Activated B cell treated with CpG ODN at 0.5 μM for 24 hours (primary cell): ENCODE measurements at regions not wholly inside any gene's neighbourhood (a gene's known extent, or its start where the extent isn't known, plus 50 kb on each side); places are given as distances from the start of the nearest gene placed in this dataset.

Experiments
- ATAC-seq: fragments of 200-7000 bp; cut with Tn5 transposase; one replicate; pipeline ENCODE4 v1.10.0; 2021; ENCODE audit warnings: low read depth, mild to moderate bottlenecking, moderate library complexity
- CTCF ChIA-PET: fragments of 350-600 bp; sonication (Branson Sonifier 250); formaldehyde crosslinking; loops from one replicate; lab custom pipeline; 2021; ENCODE audit warnings: antibody characterized with exemption; lab: Charles Lee
- POLR2A ChIA-PET: fragments of 350-600 bp; sonication (Branson Sonifier 250); formaldehyde crosslinking; loops from one replicate; lab custom pipeline; 2021; ENCODE audit warnings: antibody characterized with exemption; lab: Charles Lee
- DNase-seq: peaks from one replicate; pipeline ENCODE4 v3.0.0; 2022
- H3K27ac Mint-ChIP-seq: one replicate; pipeline ENCODE4 v1.8.0; 2020; ENCODE audit warnings: mixed read lengths
- H3K27me3 Mint-ChIP-seq: one replicate; pipeline ENCODE4 v1.8.0; 2021; ENCODE audit warnings: mixed read lengths
- H3K36me3 Mint-ChIP-seq: one replicate; pipeline ENCODE4 v1.8.0; 2021; ENCODE audit warnings: low read depth, mixed read lengths
- H3K4me1 Mint-ChIP-seq: one replicate; pipeline ENCODE4 v1.8.0; 2021; ENCODE audit warnings: mixed read lengths
- H3K4me3 Mint-ChIP-seq: one replicate; pipeline ENCODE4 v1.8.0; 2020; ENCODE audit warnings: mild to moderate bottlenecking, mixed read lengths
- H3K9me3 Mint-ChIP-seq: one replicate; pipeline ENCODE4 v1.8.0; 2020; ENCODE audit warnings: mixed read lengths
- CTCF ChIP-seq: fragments of 200-600 bp; IDR thresholded peaks from one replicate; pipeline ENCODE4 v1.8.0; 2022; ENCODE audit warnings: antibody characterized with exemption, mild to moderate bottlenecking
- intact Hi-C: fragments of 100-400 bp; cut with micrococcal nuclease; formaldehyde crosslinking; loops from one replicate; pipeline ENCODE4 v1.15.1; 2024

GRCh38 chr1:36609241-36610027 lies 126.7 kb upstream of the CSF3R start:
- intact Hi-C loops: loop anchor here (1.0 kb wide), 1 partner anchor 825 kb away; no protein-coding TSS in a partner anchor
- POLR2A ChIA-PET: no interaction called here
- Mint-ChIP-seq H3K4me3 (no peak overlapping the region), H3K27me3 (no peaks in the 10 kb centered on the region), H3K4me1 (no peaks in the 10 kb centered on the region), H3K27ac (no peak overlapping the region), H3K9me3 (no peaks in the 10 kb centered on the region), H3K36me3 (no peaks in the 10 kb centered on the region)
- CTCF ChIA-PET: no interaction called here
- peak; percentile 31 for ATAC-seq
- no peak for TF ChIP-seq CTCF
- DNase-seq: no peak

GRCh38 chr1:36608272-36608671 lies 125.6 kb upstream of the CSF3R start:
- H3K4me3 Mint-ChIP-seq: no peak overlapping the region
- no peak overlapping the region for H3K27ac Mint-ChIP-seq
- TF ChIP-seq CTCF: no peak
- no peaks in the 10 kb centered on the region for H3K9me3 Mint-ChIP-seq
- POLR2A ChIA-PET: no interaction called here
- intact Hi-C loops: no loop called here
- H3K4me1 Mint-ChIP-seq: no peaks in the 10 kb centered on the region
- ATAC-seq: no peak
- CTCF ChIA-PET: interaction anchor here (0.7 kb wide), 1 partner anchor 826 kb away, joined by 3 read pairs; no protein-coding TSS in a partner anchor
- DNase-seq: no peak
- H3K36me3 Mint-ChIP-seq: no peaks in the 10 kb centered on the region
- H3K27me3 Mint-ChIP-seq: no peaks in the 10 kb centered on the region

GRCh38 chr1:36607263-36607651 lies 124.5 kb upstream of the CSF3R start:
- DNase-seq (no peak), ATAC-seq (no peak)
- ChIA-PET CTCF (interaction anchor here (1.2 kb wide), 1 partner anchor 827 kb away, joined by 3 read pairs; no protein-coding TSS in a partner anchor), POLR2A (no interaction called here)
- Mint-ChIP-seq H3K36me3 (no peaks in the 10 kb centered on the region), H3K9me3 (no peaks in the 10 kb centered on the region), H3K4me3 (no peak overlapping the region), H3K4me1 (no peaks in the 10 kb centered on the region), H3K27me3 (peaks cover 8% of the 10 kb centered on the region), H3K27ac (no peak overlapping the region)
- intact Hi-C loops: no loop called here
- no peak for TF ChIP-seq CTCF

GRCh38 chr1:36606641-36607262 lies 124.0 kb upstream of the CSF3R start:
- POLR2A ChIA-PET: no interaction called here
- H3K27ac Mint-ChIP-seq: no peak overlapping the region
- DNase-seq (no peak), ATAC-seq (no peak)
- no peaks in the 10 kb centered on the region for H3K4me1 Mint-ChIP-seq
- no peaks in the 10 kb centered on the region for H3K36me3 Mint-ChIP-seq
- no peak overlapping the region for H3K4me3 Mint-ChIP-seq
- H3K9me3 Mint-ChIP-seq: no peaks in the 10 kb centered on the region
- H3K27me3 Mint-ChIP-seq: peaks cover 8% of the 10 kb centered on the region
- TF ChIP-seq CTCF: no peak
- CTCF ChIA-PET: interaction anchor here (1.2 kb wide), 1 partner anchor 828 kb away, joined by 3 read pairs; no protein-coding TSS in a partner anchor
- intact Hi-C loops: no loop called here

- no peak overlapping the region for H3K27ac Mint-ChIP-seq
- ATAC-seq (no peak), DNase-seq (no peak)
- ChIA-PET POLR2A (no interaction called here), CTCF (interaction anchor here (1.2 kb wide), 1 partner anchor 828 kb away, joined by 3 read pairs; no protein-coding TSS in a partner anchor)
- no peak for TF ChIP-seq CTCF
- no peaks in the 10 kb centered on the region for H3K36me3 Mint-ChIP-seq
- no peaks in the 10 kb centered on the region for H3K9me3 Mint-ChIP-seq
- no peaks in the 10 kb centered on the region for H3K4me1 Mint-ChIP-seq
- H3K27me3 Mint-ChIP-seq: peaks cover 13% of the 10 kb centered on the region
- no peak overlapping the region for H3K4me3 Mint-ChIP-seq
- intact Hi-C loops: no loop called here
Observed at GRCh38 chr1:36605942-36606640, 123.4 kb upstream of the CSF3R start.
